NCI-H2227 treated with DMSO at 0.1 percent for 48 hours (cell line): ENCODE measurements at regions not wholly inside any gene's neighbourhood (a gene's known extent, or its start where the extent isn't known, plus 50 kb on each side); places are given as distances from the start of the nearest gene placed in this dataset.
A peak's percentile ranks its signal among the peaks of the same experiment; 100 is the strongest.

Experiments used
- DNase-seq: peaks from one replicate; lab custom pipeline; 2025; lab: John Stamatoyannopoulos, UW

GRCh38 chr6:142682985-142683384 is 262.0 kb downstream of the HIVEP2 start:
- DNase-seq: no peak

- no peak for DNase-seq
Measured at GRCh38 chr6:142683714-142684141, 261.2 kb downstream of the HIVEP2 start.

- DNase-seq: no peak
Measured at GRCh38 chr6:142684371-142684770, 260.6 kb downstream of the HIVEP2 start.

- DNase-seq: no peak
Measured at GRCh38 chr6:142685852-142686506, 259.0 kb downstream of the HIVEP2 start.

- DNase-seq: no peak
Measured at GRCh38 chr6:142686507-142686887, 258.5 kb downstream of the HIVEP2 start.

- peak; percentile 83 for DNase-seq
Measured at GRCh38 chr6:142692942-142693341, 252.0 kb downstream of the HIVEP2 start.

GRCh38 chr6:142693441-142693840 is 251.5 kb downstream of the HIVEP2 start:
- DNase-seq: no peak

- DNase-seq: no peak
Measured at GRCh38 chr6:142694054-142694453, 250.9 kb downstream of the HIVEP2 start.

GRCh38 chr6:142695016-142695415 is 250.0 kb downstream of the HIVEP2 start:
- no peak for DNase-seq

- no peak for DNase-seq
Measured at GRCh38 chr6:142696123-142697000, 248.6 kb downstream of the HIVEP2 start.

GRCh38 chr6:142697001-142697335 is 248.0 kb downstream of the HIVEP2 start:
- DNase-seq: no peak

- peak; percentile 2 for DNase-seq
Measured at GRCh38 chr6:142697922-142698321, 247.1 kb downstream of the HIVEP2 start.

- no peak for DNase-seq
Measured at GRCh38 chr6:142698751-142699150, 246.2 kb downstream of the HIVEP2 start.

GRCh38 chr6:142699391-142699790 is 245.6 kb downstream of the HIVEP2 start:
- no peak for DNase-seq

- no peak for DNase-seq
Measured at GRCh38 chr6:142700032-142700431, 244.9 kb downstream of the HIVEP2 start.

GRCh38 chr6:142700671-142701312 is 244.2 kb downstream of the HIVEP2 start:
- DNase-seq: no peak
